GM18951 (cell line): ENCODE measurements at regions not wholly inside any gene's neighbourhood (a gene's known extent, or its start where the extent isn't known, plus 50 kb on each side); places are given as distances from the start of the nearest gene placed in this dataset.

Experiments
- POLR2A ChIP-seq: IDR thresholded peaks from 4 replicates; pipeline ENCODE4 v1.6.1; 2011; ENCODE audit warnings: mild to moderate bottlenecking; ENCODE audit not compliant: insufficient read length, insufficient read depth; ENCODE audit errors: extremely low read depth
- in situ Hi-C: fragments of 300-500 bp; cut with MboI; formaldehyde crosslinking; loops from one replicate; pipeline ENCODE4 v1.12.0; 2022; ENCODE audit warnings: low sequenced_read_pairs, mixed read lengths, inconsistent platforms; ENCODE audit not compliant: unreplicated experiment

GRCh38 chr13:78465250-78465649 is 138.1 kb downstream of the POU4F1 start:
- in situ Hi-C loops = no loop called here
- TF ChIP-seq POLR2A = no peak

GRCh38 chr13:78460176-78460575 is 143.2 kb downstream of the POU4F1 start:
- no peak for TF ChIP-seq POLR2A
- in situ Hi-C loops = no loop called here

- TF ChIP-seq POLR2A = no peak
- in situ Hi-C loops = no loop called here
These were observed 159.5 kb downstream of the POU4F1 start for GRCh38 chr13:78443839-78444238.

- in situ Hi-C loops = no loop called here
- TF ChIP-seq POLR2A = no peak
These were observed 165.6 kb downstream of the POU4F1 start for GRCh38 chr13:78437781-78438180.

- TF ChIP-seq POLR2A = no peak
- in situ Hi-C loops = no loop called here
These were observed 167.0 kb downstream of the POU4F1 start for GRCh38 chr13:78436311-78436710.

DNA sequence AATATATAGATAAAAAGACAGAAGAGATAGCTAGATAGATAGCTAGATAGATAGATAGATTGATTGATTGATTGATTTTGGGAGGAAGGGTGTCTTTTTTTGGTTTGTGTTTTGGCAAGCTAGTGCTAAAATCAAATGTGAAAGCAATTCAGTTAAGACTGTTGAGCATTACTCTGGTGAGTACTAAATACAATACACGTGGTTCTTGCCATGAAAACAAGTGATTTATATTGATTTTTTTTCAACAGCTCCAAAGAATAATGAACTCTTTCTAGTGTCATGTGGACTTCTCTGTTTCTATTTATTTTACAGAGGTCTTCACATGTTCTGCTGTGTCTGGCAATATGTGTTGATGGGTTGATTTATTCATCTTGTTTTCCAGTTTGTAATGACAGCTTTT is 172.0 kb downstream of the POU4F1 start:
- no peak for TF ChIP-seq POLR2A
- in situ Hi-C loops = no loop called here

- TF ChIP-seq POLR2A = no peak
- in situ Hi-C loops = no loop called here
These were observed 172.5 kb downstream of the POU4F1 start for GRCh38 chr13:78430811-78431210.

- no peak for TF ChIP-seq POLR2A
- in situ Hi-C loops = no loop called here
These were observed 173.1 kb downstream of the POU4F1 start for GRCh38 chr13:78430166-78430791.

DNA sequence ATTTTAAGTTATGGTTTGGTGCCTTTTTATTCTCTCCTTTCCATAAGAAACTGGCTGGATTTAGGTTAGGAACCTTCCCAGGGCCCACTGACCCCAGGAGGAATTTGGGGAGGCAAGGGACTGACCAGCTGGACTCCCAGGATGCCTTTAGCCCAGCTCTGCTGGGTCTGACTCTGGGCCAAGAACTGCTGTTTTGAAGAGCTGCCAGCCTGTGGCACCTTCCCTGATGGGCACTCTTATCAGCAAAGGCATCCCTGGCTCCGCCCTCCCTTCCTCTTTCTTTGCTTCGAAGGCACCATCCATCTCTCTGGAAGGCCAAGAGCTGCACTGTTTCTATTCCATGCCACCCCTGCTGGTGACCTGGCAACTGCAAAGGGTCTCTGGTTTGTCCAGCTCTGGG is 174.7 kb downstream of the POU4F1 start:
- in situ Hi-C loops = no loop called here
- TF ChIP-seq POLR2A = no peak

- no peak for TF ChIP-seq POLR2A
- in situ Hi-C loops = no loop called here
These were observed 177.2 kb downstream of the POU4F1 start for GRCh38 chr13:78426183-78426582.

DNA sequence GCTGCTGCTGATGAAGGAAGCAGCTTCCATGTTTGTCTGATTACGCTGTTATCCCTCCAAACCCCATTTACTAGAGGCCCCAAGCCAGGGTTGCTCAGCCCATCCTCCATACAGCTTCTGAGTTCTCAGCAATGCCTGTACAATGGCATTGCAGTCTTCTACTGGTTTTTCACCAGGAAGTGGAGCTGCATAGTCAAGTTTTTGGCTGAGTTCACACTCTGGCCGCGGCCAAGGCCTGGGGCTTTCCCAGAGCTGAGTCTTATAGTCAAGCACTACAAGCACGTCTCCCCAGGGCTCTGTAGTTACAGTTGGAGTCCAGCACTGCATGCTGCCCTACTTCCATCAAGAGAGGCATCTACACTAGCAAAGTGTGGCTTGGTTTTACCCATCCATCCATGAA is 182.5 kb downstream of the POU4F1 start:
- no peak for TF ChIP-seq POLR2A
- in situ Hi-C loops = no loop called here

DNA sequence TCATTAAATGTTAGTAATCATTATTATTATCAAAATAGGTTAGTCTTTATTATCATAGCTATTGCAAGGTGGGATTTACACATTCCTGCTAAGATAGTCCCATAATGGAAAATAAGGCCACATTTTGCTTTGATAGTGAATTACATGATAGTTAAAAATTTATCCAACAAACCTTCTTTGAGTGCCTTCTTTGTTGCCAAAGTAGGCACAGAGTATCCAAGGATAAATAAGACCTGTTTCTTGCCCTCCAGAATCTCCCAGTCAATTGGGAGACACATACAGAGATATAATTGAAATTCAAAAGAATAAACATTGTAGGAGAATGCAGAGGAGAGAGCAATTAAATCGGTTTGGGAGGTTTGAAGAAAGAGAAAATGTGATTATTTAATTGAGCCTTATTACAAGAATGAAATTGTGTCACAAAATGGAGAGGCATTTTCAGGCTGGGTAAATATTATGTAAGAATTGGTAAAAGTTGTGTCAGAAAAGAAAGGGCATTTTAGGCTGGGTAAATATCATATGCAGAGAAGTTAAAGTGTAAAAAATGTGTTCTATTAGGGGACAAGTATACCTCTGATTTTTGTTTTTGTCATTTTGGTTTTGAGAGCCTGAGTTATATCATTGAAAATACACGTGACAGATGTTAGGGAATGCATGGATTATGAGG is 189.3 kb downstream of the POU4F1 start:
- TF ChIP-seq POLR2A = no peak
- in situ Hi-C loops = no loop called here

DNA sequence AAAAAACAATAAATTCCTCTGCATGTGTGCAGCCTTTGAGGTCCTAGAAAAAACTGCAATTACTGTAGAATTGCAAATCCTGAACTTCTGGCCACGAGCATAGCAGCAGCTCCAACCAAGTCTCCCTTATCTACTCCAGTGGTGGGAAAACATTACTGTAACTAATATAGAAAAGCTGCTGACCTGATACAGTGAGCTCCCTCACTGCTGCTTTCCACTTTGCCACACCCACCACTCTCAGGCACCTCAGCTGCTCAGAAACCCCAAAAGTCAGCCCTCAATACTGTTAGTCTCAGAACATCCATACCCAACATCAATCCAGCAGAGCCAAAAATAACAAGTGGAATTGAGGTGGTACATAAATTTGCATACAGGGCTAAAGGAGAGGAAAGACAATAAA is 192.5 kb downstream of the POU4F1 start:
- no peak for TF ChIP-seq POLR2A
- in situ Hi-C loops = no loop called here

DNA sequence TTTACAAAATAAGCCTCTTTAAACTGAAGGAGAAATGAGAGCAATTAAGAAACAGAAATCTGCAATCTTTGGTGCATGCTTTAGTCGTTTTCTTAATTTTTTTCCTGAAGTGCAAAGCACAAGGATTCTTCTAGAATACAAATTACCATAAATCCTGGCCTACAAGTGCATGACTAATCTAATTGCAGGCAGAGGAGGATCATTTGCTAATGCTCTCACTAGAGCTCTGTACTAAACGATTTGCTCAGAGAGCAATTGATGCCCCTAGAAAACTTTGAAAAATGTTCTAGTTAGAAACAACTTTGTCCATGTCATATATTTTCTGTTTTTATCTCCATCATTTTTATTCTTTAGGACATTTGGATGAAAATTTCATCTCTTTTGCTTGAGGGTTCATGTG is 193.2 kb downstream of the POU4F1 start:
- no peak for TF ChIP-seq POLR2A
- in situ Hi-C loops = no loop called here

- TF ChIP-seq POLR2A = no peak
- in situ Hi-C loops = no loop called here
These were observed 194.2 kb downstream of the POU4F1 start for GRCh38 chr13:78409172-78409571.

GRCh38 chr13:78404846-78405360 is 198.4 kb downstream of the POU4F1 start:
- in situ Hi-C loops = no loop called here

More at GRCh38 chr13:78404846-78405360, 198.4 kb downstream of the POU4F1 start:
- no peak for TF ChIP-seq POLR2A
